ENCODE measurements at regions not wholly inside any gene's neighbourhood (a gene's known extent, or its start where the extent isn't known, plus 50 kb on each side); places are given as distances from the start of the nearest gene placed in this dataset.

GRCh38 chr3:194805546-194805945 is 119.9 kb downstream of the FAM43A start (continued):
- TF ChIP-seq, protein P1, sequence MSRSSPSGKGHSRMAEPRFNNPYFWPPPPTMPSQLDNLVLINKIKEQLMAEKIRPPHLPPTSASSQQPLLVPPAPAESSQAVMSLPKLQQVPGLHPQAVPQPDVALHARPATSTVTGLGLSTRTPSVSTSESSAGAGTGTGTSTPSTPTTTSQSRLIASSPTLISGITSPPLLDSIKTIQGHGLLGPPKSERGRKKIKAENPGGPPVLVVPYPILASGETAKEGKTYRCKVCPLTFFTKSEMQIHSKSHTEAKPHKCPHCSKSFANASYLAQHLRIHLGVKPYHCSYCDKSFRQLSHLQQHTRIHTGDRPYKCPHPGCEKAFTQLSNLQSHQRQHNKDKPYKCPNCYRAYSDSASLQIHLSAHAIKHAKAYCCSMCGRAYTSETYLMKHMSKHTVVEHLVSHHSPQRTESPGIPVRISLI (CRISPR knock-in tag; IDR thresholded peaks at IDR 0.05; ENCODE audit: borderline replicate concordance) = no peak

GRCh38 chr3:194806991-194807630 is 121.4 kb downstream of the FAM43A start:
- no peak for ATAC-seq
- H3K9ac ChIP-seq (ENCODE audit: insufficient read depth, low read depth, low read length) = no peak overlapping the region
- H2AFZ ChIP-seq (ENCODE audit: low read length) = no peak overlapping the region
- no peak for FAIRE-seq
- peaks cover 2 to 61% of the 10 kb centered on the region in 2 experiments for H3K27me3 ChIP-seq (ENCODE audit: control insufficient read depth in 1 of 2, insufficient read depth in 2 of 2, low read length in 2 of 2)
- 17% methylated on average over 10 of the region's 10 CpGs for WGBS (ENCODE audit: low lambda C conversion rate)
- ChIA-PET CTCF (ENCODE audit: low intra/inter-chr PET ratio, low total read pairs) (no interaction called here), POLR2A (no interaction called here)
- H3K4me3 ChIP-seq (replicated peaks in 1 of 3; ENCODE audit: insufficient read depth in 1 of 3, low read depth in 2 of 3, low read length in 3 of 3) = no peak overlapping the region
- no peaks in the 10 kb centered on the region for H3K4me1 ChIP-seq (ENCODE audit: insufficient read depth, low read length)
- no peak overlapping the region for H3K27ac ChIP-seq (ENCODE audit: extremely low read length, insufficient read depth, low read length)
- in situ Hi-C loops (cut with HindIII; ENCODE audit: extremely low pct_ligation_motif_present, low pct_unique_long_range_greater_than_20kb) (no loop called here), intact Hi-C loops (cut with micrococcal nuclease; ENCODE audit: unreplicated experiment) (no loop called here)
- no peaks in the 10 kb centered on the region for H3K79me2 ChIP-seq (ENCODE audit: insufficient read depth, low read length)
- no TSS peak for BruUV-seq (replicated peaks)
- no peaks in the 10 kb centered on the region for H4K20me1 ChIP-seq (ENCODE audit: insufficient read depth, low read length)
- H3K4me2 ChIP-seq (ENCODE audit: low read depth, low read length) = no peak overlapping the region
- DNase-seq (ENCODE audit: low spot score) = no peak
- no peak for TF ChIP-seq POGK (CRISPR knock-in tag; conservative IDR thresholded peaks at IDR 0.05)
- TF ChIP-seq, protein P2, sequence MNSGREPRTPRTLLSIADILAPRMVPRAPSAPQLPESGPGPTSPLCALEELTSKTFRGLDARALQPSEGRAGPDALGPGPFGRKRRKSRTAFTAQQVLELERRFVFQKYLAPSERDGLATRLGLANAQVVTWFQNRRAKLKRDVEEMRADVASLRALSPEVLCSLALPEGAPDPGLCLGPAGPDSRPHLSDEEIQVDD (CRISPR knock-in tag; IDR thresholded peaks at IDR 0.05; ENCODE audit: borderline replicate concordance) = no peak
- TF ChIP-seq ZNF333 (CRISPR knock-in tag; IDR thresholded peaks at IDR 0.05; ENCODE audit: borderline replicate concordance) = no peak
- no peak for TF ChIP-seq ZNF562 (CRISPR knock-in tag; IDR thresholded peaks at IDR 0.05; ENCODE audit: borderline replicate concordance)
- no peaks in the 10 kb centered on the region for H3K36me3 ChIP-seq (replicated peaks in 1 of 2; ENCODE audit: control insufficient read depth in 1 of 2, insufficient read depth in 2 of 2, low read length in 2 of 2)
- no peaks in the 10 kb centered on the region for H3K9me3 ChIP-seq (ENCODE audit: low read length)
